CD8-positive, alpha-beta memory T cell (primary cell): ENCODE measurements at regions not wholly inside any gene's neighbourhood (a gene's known extent, or its start where the extent isn't known, plus 50 kb on each side); places are given as distances from the start of the nearest gene placed in this dataset.

ENCODE experiments used
- CTCF ChIA-PET: fragments of 350-600 bp; sonication (Branson Sonifier 250); formaldehyde crosslinking; loops from one replicate; lab custom pipeline; 2021; ENCODE audit warnings: antibody characterized with exemption; lab: Charles Lee
- POLR2A ChIA-PET: fragments of 350-600 bp; sonication (Branson Sonifier 250); formaldehyde crosslinking; loops from one replicate; lab custom pipeline; 2021; ENCODE audit warnings: antibody characterized with exemption; lab: Charles Lee
- DNase-seq, 5 donors: peaks; one replicate each; pipeline versions ENCODE4 v3.0.0 to v3.0.0-alpha.2; 2020 to 2022; ENCODE audit warnings: mixed read lengths in 1 of 5
- H3K27ac ChIP-seq: one replicate; pipeline ENCODE4 v1.7.0; 2013; ENCODE audit warnings: low read depth, mild to moderate bottlenecking, low read length, moderate library complexity
- H3K27me3 ChIP-seq: 2 replicates; pipeline ENCODE4 v1.7.0; 2013; ENCODE audit warnings: low read length, mild to moderate bottlenecking; ENCODE audit not compliant: insufficient read depth, poor library complexity, severe bottlenecking
- H3K36me3 ChIP-seq: 2 replicates; pipeline ENCODE4 v1.7.0; 2013; ENCODE audit warnings: mild to moderate bottlenecking, low read length, moderate library complexity; ENCODE audit not compliant: insufficient read depth
- H3K4me1 ChIP-seq: 2 replicates; pipeline ENCODE4 v1.7.0; 2013; ENCODE audit warnings: mild to moderate bottlenecking, low read length, moderate library complexity; ENCODE audit not compliant: insufficient read depth
- H3K4me3 ChIP-seq: 2 replicates; pipeline ENCODE4 v1.7.0; 2013; ENCODE audit warnings: mild to moderate bottlenecking, low read length
- H3K9me3 ChIP-seq: 2 replicates; pipeline ENCODE4 v1.7.0; 2013; ENCODE audit warnings: mild to moderate bottlenecking, low read length
- H3K27ac Mint-ChIP-seq, 8 donors: one replicate each; pipeline ENCODE4 v1.8.0; 2020 to 2021; ENCODE audit warnings: mixed read lengths in 8 of 8, mild to moderate bottlenecking in 6 of 8, inconsistent platforms in 3 of 8, moderate library complexity in 3 of 8
- H3K27me3 Mint-ChIP-seq, 2 donors: one replicate each; pipeline ENCODE4 v1.8.0; 2020 to 2021; ENCODE audit warnings: mixed read lengths in 2 of 2, mild to moderate bottlenecking in 1 of 2, moderate library complexity in 1 of 2
- H3K36me3 Mint-ChIP-seq, 3 donors: one replicate each; pipeline ENCODE4 v1.8.0; 2020 to 2021; ENCODE audit warnings: mixed read lengths in 3 of 3, inconsistent platforms in 1 of 3, mild to moderate bottlenecking in 1 of 3
- H3K4me1 Mint-ChIP-seq, 3 donors: one replicate each; pipeline ENCODE4 v1.8.0; 2020 to 2021; ENCODE audit warnings: mixed read lengths in 3 of 3, inconsistent platforms in 1 of 3, mild to moderate bottlenecking in 1 of 3
- H3K4me3 Mint-ChIP-seq, 7 donors: one replicate each; pipeline ENCODE4 v1.8.0; 2020 to 2021; ENCODE audit warnings: mixed read lengths in 7 of 7, mild to moderate bottlenecking in 6 of 7, moderate library complexity in 4 of 7, inconsistent platforms in 2 of 7
- H3K9me3 Mint-ChIP-seq, 5 donors: one replicate each; pipeline ENCODE4 v1.8.0; 2020 to 2022; ENCODE audit warnings: mixed read lengths in 5 of 5, mild to moderate bottlenecking in 3 of 5, moderate library complexity in 2 of 5, inconsistent platforms in 1 of 5

DNA sequence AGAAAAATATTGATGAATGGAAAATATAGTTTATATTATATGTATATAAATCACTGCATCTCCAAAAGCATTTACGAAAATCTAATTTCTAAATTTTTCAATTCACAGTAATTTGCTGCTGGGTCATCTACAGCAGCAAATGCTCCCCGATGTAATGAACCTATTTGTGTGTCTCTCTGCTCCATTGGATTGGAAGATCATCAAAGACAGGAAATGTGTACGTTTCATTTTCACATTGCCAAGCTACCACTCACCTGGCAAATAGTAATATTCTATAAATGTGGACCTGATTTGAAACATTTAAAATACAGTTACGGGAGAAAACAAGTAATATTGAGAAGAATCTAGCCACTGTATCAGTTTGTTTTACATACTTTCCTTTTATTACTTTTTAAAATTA is 317.7 kb downstream of the PAPSS1 start:
- Histone ChIP-seq H3K36me3 (no peaks in the 10 kb centered on the region), H3K4me3 (no peak overlapping the region), H3K9me3 (no peaks in the 10 kb centered on the region), H3K27me3 (no peaks in the 10 kb centered on the region), H3K27ac (no peak overlapping the region), H3K4me1 (no peaks in the 10 kb centered on the region)
- H3K36me3 Mint-ChIP-seq, result no peaks in the 10 kb centered on the region
- no peak for DNase-seq
- H3K9me3 Mint-ChIP-seq, result peaks cover 0 to 2% (median 0%) of the 10 kb centered on the region in 5 donors
- ChIA-PET CTCF (no interaction called here), POLR2A (no interaction called here)
- H3K27me3 Mint-ChIP-seq, result peaks cover 0 to 4% of the 10 kb centered on the region in 2 donors
- H3K4me1 Mint-ChIP-seq, result no peaks in the 10 kb centered on the region
- no peak overlapping the region for H3K4me3 Mint-ChIP-seq
- H3K27ac Mint-ChIP-seq, result no peak overlapping the region

DNA sequence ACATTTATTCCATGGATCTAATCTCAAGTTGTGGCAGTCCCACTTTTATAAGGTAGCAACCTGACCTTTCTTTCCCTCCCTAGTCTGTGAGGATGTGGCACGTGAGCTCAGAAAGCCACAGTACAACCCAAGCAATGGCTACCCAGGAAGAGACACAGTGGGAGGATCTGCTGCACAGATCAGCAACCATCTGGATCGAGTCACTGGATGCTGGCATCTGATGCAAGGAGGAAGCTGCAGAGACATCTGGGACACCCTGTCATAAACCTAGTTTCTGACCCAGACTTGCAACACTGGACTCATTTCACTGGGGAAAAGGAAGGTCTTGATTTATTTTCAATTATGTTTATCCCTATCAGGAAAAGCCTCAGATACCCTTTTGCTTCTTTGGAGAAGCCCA is 327.1 kb downstream of the PAPSS1 start:
- Mint-ChIP-seq H3K4me1 (no peaks in the 10 kb centered on the region), H3K27ac (no peak overlapping the region), H3K36me3 (no peaks in the 10 kb centered on the region), H3K4me3 (no peak overlapping the region), H3K27me3 (peaks cover 0 to 2% of the 10 kb centered on the region in 2 donors), H3K9me3 (peaks cover 0 to 2% (median 0%) of the 10 kb centered on the region in 5 donors)
- no peak for DNase-seq
- Histone ChIP-seq H3K4me3 (no peak overlapping the region), H3K9me3 (no peaks in the 10 kb centered on the region), H3K4me1 (no peaks in the 10 kb centered on the region), H3K27me3 (no peaks in the 10 kb centered on the region), H3K27ac (no peak overlapping the region), H3K36me3 (no peaks in the 10 kb centered on the region)
- ChIA-PET CTCF (no interaction called here), POLR2A (no interaction called here)

DNA sequence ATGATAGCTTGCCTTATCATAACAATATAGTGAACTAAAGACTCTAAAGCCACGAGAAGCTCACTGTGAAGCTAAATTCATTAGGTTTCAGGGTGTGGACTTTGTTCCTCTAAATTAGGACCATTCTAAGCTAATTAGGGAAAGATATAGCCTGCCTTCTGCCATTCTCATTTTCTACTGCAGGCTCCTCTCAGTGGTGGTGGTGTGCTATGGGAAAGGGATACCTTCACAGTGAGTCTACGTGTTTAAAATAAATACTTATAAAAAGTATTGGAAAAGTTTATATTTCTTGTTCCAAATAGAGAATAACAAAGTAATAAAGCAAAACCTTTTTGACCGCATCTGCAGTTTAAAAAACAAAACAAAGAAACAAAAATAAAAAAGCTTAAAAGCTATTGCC is 327.7 kb downstream of the PAPSS1 start:
- Histone ChIP-seq H3K4me1 (no peaks in the 10 kb centered on the region), H3K27me3 (no peaks in the 10 kb centered on the region), H3K4me3 (no peak overlapping the region), H3K36me3 (no peaks in the 10 kb centered on the region), H3K9me3 (no peaks in the 10 kb centered on the region), H3K27ac (no peak overlapping the region)
- ChIA-PET POLR2A (no interaction called here), CTCF (no interaction called here)
- Mint-ChIP-seq H3K27me3 (peaks cover 0 to 5% of the 10 kb centered on the region in 2 donors), H3K4me3 (no peak overlapping the region), H3K36me3 (no peaks in the 10 kb centered on the region), H3K9me3 (peaks cover 0 to 2% (median 0%) of the 10 kb centered on the region in 5 donors), H3K4me1 (no peaks in the 10 kb centered on the region), H3K27ac (no peak overlapping the region)
- no peak for DNase-seq

DNA sequence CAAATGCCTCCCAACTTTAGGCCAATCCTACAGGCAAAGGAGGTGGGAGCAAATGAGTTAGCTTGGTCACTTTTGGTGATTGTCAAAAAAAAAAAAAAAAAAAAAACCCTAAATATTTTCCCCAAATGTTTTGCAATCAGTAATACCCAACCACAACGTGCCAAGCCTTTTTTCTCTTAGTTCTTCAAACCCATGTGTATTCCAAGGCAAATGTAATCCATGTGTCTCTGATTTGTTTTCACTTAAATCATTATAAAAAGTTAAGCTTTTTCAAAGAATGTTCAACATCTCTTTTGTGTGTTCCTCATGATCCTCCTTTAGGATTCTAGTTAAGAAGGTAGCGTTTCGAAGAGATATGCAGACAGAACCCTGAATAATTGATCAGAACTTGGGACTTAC is 328.4 kb downstream of the PAPSS1 start:
- Histone ChIP-seq H3K27me3 (no peaks in the 10 kb centered on the region), H3K36me3 (no peaks in the 10 kb centered on the region), H3K4me3 (no peak overlapping the region), H3K9me3 (no peaks in the 10 kb centered on the region), H3K27ac (no peak overlapping the region), H3K4me1 (no peaks in the 10 kb centered on the region)
- no peak for DNase-seq
- ChIA-PET CTCF (no interaction called here), POLR2A (no interaction called here)
- H3K4me1 Mint-ChIP-seq, result no peaks in the 10 kb centered on the region
- H3K27me3 Mint-ChIP-seq, result peaks cover 0 to 5% of the 10 kb centered on the region in 2 donors
- no peak overlapping the region for H3K27ac Mint-ChIP-seq
- H3K36me3 Mint-ChIP-seq, result no peaks in the 10 kb centered on the region
- H3K4me3 Mint-ChIP-seq, result no peak overlapping the region
- H3K9me3 Mint-ChIP-seq, result peaks cover 0 to 1% (median 0%) of the 10 kb centered on the region in 5 donors

DNA sequence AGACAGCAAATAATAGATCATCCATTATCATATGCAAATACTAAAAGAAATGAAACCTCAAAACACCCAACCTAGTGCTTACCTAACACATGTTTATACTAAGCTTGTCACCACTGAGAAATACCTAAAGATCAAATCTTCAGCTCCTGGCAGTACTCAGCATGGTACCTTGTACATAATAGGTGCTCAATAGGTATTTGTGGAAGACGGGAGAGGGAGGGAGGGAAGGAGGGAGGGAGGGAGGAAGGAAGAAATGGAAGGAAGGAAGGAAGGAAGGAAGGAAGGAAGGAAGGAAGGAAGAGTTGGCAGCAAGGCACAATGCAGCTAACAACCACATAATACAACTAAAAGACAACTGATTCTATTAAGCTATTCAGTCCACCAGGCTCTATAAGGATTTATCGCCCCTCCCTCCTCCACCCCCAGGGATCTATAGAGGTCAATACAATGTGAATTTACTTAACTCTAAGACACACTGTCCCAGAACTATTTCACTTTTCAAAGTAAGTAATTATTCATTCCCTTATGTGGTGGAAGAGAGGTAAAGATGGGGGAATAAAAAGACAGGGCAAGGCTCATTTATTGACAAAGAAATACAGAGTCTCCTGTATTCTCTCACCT is 328.9 kb downstream of the PAPSS1 start:
- Mint-ChIP-seq H3K27ac (no peak overlapping the region), H3K4me1 (no peaks in the 10 kb centered on the region), H3K4me3 (no peak overlapping the region), H3K27me3 (peaks cover 0 to 5% of the 10 kb centered on the region in 2 donors), H3K36me3 (no peaks in the 10 kb centered on the region), H3K9me3 (peaks cover 0 to 1% (median 0%) of the 10 kb centered on the region in 5 donors)
- no peaks in the 10 kb centered on the region for H3K9me3 ChIP-seq
- ChIA-PET POLR2A (no interaction called here), CTCF (no interaction called here)
- H3K27me3 ChIP-seq, result no peaks in the 10 kb centered on the region
- H3K27ac ChIP-seq, result no peak overlapping the region
- H3K4me1 ChIP-seq, result no peaks in the 10 kb centered on the region
- H3K36me3 ChIP-seq, result no peaks in the 10 kb centered on the region
- DNase-seq, result no peak
- H3K4me3 ChIP-seq, result no peak overlapping the region

DNA sequence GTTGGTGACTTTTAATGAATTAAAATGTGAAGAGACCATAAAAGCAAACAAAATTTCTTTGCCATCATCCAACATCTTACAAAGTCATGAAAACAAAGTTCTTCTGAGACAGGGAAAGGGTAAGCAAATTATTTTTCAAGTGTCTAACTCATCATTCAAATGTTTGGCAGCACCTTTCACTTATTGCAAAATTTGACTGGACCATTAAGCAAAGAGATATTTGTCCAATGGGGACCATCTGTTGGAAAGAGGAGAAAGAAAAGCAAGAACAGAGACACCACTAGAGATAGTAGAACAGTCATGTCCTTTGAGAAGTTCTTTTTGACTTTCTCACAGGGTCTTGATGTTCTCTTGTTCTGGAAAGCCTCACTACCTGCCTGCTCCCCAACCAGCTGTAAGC is 330.1 kb downstream of the PAPSS1 start:
- Mint-ChIP-seq H3K27ac (no peak overlapping the region), H3K27me3 (peaks cover 0 to 5% of the 10 kb centered on the region in 2 donors), H3K4me1 (no peaks in the 10 kb centered on the region), H3K9me3 (peaks cover 0 to 1% (median 0%) of the 10 kb centered on the region in 5 donors), H3K36me3 (no peaks in the 10 kb centered on the region), H3K4me3 (no peak overlapping the region)
- Histone ChIP-seq H3K4me1 (no peaks in the 10 kb centered on the region), H3K27ac (no peak overlapping the region), H3K9me3 (no peaks in the 10 kb centered on the region), H3K4me3 (no peak overlapping the region), H3K27me3 (no peaks in the 10 kb centered on the region), H3K36me3 (no peaks in the 10 kb centered on the region)
- ChIA-PET CTCF (interaction anchor here (0.5 kb wide), 1 partner anchor 11 kb away, joined by 3 read pairs; no protein-coding TSS in a partner anchor), POLR2A (no interaction called here)
- DNase-seq, result no peak

DNA sequence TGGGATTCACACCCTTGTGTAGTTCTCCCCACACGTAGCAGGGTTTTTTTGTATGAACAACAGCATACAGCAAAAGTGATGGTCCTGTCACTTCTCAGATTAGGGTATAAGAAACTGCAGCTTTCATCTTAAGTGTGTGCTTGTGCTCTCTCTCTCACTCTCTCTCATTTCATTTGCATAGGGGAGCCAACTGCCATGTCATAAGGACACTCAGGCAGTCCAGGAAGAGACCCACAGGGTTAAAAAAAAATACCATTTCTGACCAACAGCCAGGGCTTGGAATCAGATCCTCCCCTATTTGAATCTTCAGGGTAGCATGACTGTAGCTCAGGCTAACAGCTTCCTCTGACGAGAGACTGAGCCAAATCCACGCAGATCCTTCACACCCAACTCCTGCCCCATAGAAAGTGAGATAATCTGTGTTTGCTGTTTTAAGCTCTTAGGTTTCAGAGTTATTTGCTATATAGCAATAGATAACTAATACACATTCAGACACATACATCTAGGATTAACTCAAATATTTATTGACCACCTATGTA is 331.2 kb downstream of the PAPSS1 start:
- no peak overlapping the region for H3K4me3 Mint-ChIP-seq
- H3K36me3 Mint-ChIP-seq, result no peaks in the 10 kb centered on the region
- Histone ChIP-seq H3K27me3 (no peaks in the 10 kb centered on the region), H3K27ac (no peak overlapping the region), H3K36me3 (no peaks in the 10 kb centered on the region), H3K4me1 (no peaks in the 10 kb centered on the region), H3K9me3 (no peaks in the 10 kb centered on the region), H3K4me3 (no peak overlapping the region)
- no peak overlapping the region for H3K27ac Mint-ChIP-seq
- peaks cover 0 to 5% of the 10 kb centered on the region in 2 donors for H3K27me3 Mint-ChIP-seq
- ChIA-PET POLR2A (no interaction called here), CTCF (no interaction called here)
- peaks cover 0 to 1% (median 0%) of the 10 kb centered on the region in 5 donors for H3K9me3 Mint-ChIP-seq
- no peaks in the 10 kb centered on the region for H3K4me1 Mint-ChIP-seq
- DNase-seq, result no peak

DNA sequence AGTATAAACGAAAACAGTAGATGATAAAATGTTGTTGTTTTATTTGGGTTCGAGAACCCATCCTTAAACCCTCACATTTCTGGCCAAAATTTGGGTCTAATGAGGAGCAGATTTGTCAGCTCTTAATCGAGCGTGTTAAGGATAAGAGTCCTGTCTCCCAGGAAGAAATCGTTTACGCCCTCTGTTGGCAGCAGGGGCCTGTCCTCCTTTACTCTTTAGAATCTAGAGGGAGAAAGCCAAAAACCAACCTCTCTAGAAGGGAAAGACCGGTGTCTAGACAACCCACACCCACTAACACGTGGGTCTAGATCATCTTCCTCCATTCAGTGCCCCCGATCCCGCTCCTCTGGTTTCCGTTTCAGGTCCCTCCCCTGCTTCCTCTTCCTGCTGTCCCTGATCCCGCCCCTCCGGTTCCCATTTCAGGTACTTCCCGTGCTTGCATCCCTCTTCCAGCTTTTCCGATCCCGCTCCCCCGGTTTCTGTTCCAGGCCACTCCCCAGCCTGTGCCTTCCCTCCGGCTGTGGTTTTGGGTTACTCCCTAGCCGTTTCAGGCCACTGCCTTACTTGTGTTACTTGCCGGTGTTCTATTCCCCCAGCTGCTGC is 339.1 kb downstream of the PAPSS1 start:
- ChIA-PET POLR2A (no interaction called here), CTCF (no interaction called here)
- Histone ChIP-seq H3K27ac (no peak overlapping the region), H3K4me3 (no peak overlapping the region), H3K36me3 (no peaks in the 10 kb centered on the region), H3K4me1 (no peaks in the 10 kb centered on the region), H3K9me3 (no peaks in the 10 kb centered on the region), H3K27me3 (no peaks in the 10 kb centered on the region)
- Mint-ChIP-seq H3K9me3 (peaks cover 0 to 2% (median 0%) of the 10 kb centered on the region in 5 donors), H3K27ac (no peak overlapping the region), H3K36me3 (no peaks in the 10 kb centered on the region), H3K27me3 (peaks cover 0 to 3% of the 10 kb centered on the region in 2 donors), H3K4me1 (no peaks in the 10 kb centered on the region), H3K4me3 (no peak overlapping the region)
- DNase-seq, result no peak
